Activated CD4-positive, CD25-positive, alpha-beta regulatory T cell treated with anti-CD3 and anti-CD28 coated beads, Interleukin-2, amount 50 U/mL, for 72 hours (primary cell): ENCODE measurements at regions not wholly inside any gene's neighbourhood (a gene's known extent, or its start where the extent isn't known, plus 50 kb on each side); places are given as distances from the start of the nearest gene placed in this dataset.
"Not testable (repeated sequence)": the region's sequence is repeated elsewhere in the genome, so short reads cannot be mapped to it uniquely, and the experiment has no call there.

Experiments
- DNase-seq: peaks from one replicate; pipeline ENCODE4 v3.0.0; 2021

GRCh38 chr3:158026236-158026635, 80.0 kb downstream of the SHOX2 start:
- no peak for DNase-seq

- not testable (repeated sequence) for DNase-seq
Measured at GRCh38 chr3:158019897-158020296, 86.3 kb downstream of the SHOX2 start.

- DNase-seq: no peak
Measured at GRCh38 chr3:158018462-158018861, 87.8 kb downstream of the SHOX2 start.

DNA sequence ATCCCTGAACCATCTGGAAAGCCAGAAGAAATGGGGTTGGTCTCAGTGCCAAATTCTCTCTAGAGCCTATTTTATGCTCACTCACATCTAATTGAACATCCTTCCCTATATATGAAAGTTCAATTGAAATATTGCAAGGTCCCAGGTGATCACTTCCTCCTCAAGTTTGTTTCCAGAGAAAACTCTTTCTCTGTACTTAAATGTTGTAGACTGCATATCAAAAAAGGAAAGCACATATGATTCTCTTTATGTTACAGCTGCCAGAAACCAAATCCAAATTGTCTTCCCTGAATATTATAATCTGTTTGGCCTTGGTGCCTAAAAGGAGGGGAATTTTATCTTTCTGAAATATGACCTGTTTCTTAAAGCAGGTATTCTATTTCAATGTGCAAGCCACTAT, 93.3 kb downstream of the SHOX2 start:
- no peak for DNase-seq

DNA sequence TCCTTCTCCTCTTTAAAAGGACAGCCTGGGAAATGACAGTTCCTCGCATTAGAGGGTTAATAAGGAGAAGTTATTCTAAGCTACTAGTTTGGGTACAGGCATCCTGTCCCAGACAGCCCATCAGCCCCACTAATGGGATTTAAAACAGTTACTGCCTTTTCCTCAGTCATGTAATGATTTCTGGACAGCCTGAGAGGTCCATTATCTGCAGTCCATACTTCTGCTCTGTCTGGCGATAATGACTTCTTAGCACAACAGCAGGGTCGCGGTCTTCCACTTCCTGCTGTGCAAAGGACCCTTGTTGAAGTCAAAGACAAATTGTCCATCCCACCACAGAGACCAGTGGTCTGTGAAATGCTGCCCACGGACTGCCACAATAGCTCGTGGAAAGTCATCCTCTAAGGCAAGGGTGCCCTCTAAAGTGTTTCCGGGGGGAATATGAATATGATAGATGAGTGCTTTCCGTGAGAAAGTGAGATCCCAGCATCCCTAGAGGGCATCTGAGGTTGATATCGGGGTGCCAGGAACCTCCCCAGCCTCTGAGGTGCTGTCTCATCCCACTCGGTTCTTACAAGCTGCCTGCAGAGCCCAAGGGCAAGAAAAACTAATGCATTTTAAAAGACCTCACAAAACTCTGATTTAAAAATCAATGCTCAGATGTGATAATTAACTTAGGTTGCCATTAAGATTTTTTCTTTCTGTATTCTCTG, 100.7 kb downstream of the SHOX2 start:
- no peak for DNase-seq

DNA sequence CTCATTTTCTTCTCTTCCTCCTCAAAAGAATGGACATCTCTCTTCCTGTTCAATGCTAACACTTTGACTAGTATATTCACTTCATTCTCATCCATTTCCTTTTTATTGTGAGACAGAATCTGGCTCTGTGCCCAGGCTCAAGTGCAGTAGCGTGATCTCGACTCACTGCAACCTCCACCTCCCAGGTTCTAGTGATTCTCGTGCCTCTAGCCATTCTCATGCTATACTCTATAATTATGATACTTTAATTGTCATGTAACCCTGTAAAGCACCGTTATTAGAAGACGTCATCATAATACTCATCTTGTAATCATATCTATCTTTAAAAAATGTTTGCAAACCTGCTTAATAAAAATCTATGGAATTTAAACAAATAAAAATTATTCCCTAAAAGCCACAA, 107.0 kb downstream of the SHOX2 start:
- DNase-seq: no peak

GRCh38 chr3:157982359-157982758, 123.9 kb downstream of the SHOX2 start:
- DNase-seq: no peak

DNA sequence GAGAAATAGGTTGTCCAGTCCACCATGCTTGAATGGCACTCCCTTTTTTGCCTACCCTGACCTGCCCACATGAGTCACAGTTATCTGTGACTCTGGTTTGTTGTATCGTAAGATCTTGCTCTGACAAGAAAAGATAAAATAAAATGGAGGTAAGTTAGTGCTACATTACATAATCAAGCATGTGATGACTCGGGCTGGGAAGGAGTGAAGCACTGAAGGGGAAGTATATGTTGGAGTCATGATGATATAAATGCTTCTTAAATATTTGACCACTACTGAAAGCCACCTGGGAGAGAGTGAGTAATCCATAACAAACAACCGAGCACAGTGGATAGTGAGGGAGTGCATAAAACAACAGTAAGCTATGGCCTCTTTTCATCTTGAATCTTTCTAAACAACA, 124.4 kb downstream of the SHOX2 start:
- DNase-seq: no peak

DNA sequence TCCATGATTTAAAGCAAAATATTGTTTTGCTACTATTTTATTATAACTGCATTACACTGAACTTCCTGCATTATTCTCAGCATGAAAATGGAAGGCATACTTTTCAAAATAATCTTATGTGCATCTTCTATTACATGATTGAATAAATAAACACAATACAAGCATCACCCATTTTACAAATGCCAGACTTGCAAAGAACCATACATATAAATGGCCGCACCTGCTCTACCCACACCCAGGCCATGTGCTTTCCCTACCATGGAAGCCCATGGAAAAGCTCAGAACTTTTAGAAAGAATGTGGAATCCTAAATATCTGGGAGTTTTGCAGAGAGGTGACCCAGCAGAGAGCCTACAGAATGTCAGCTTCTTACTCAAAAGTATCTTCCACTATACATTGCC, 127.2 kb downstream of the SHOX2 start:
- DNase-seq: no peak

DNA sequence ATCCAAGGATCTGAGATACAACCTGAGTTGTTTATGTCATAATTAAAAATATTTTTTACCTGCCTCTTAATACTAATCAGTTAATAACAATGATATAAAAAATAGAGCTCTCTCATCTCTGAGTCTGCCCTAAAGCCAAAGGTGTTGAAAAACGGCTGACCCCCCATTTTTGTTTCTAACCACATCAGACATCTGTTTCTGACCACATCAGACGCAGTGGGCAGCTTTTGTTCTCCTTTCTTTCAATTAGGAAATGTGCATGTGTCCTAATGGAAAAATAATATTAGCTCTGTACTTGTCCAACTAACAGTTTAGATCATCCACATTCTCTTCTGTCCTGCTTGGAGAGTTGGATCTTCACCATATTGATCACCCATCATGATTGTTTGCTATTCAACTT, 144.6 kb downstream of the SHOX2 start:
- no peak for DNase-seq

DNA sequence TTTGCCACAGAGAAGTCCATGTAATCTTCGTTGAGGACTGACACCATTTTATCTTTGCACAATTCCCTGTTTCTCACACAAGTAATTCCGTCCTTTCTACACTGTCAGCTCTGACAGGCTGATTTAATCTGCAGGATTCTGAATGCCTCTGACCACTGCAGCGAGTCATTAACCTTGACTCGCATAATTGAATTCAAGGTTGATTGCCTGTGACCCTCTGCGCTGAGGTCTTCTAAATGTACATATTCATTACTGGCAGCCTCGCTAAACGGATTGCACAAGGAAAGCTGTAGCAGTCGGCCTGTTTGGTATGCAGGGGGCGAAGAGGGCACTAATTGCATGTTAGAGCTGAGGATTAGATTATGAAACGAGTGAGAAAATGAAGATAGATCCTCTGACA, 147.8 kb downstream of the SHOX2 start:
- DNase-seq: no peak

DNA sequence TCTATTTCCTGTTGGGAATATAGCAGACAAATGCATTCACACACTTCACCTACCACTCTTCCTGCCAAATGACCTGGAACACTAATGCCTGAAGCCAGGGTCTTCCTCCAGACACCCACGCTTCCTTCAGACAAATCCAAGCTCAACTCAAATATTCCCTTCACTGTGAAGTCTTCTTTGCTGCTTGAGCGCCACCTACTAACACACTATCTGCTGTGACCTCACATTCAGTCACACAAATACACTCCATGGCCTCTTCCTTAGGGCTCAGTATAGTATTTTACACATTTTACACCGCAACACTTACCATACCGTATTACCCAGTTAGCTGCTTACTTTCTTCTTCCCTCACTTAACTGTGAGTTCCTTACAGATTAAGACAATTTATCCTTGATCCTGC, 149.4 kb downstream of the SHOX2 start:
- DNase-seq: no peak

GRCh38 chr3:157956176-157956575, 150.0 kb downstream of the SHOX2 start:
- no peak for DNase-seq

- DNase-seq: no peak
Measured at GRCh38 chr3:157953565-157953964, 152.7 kb downstream of the SHOX2 start.

DNA sequence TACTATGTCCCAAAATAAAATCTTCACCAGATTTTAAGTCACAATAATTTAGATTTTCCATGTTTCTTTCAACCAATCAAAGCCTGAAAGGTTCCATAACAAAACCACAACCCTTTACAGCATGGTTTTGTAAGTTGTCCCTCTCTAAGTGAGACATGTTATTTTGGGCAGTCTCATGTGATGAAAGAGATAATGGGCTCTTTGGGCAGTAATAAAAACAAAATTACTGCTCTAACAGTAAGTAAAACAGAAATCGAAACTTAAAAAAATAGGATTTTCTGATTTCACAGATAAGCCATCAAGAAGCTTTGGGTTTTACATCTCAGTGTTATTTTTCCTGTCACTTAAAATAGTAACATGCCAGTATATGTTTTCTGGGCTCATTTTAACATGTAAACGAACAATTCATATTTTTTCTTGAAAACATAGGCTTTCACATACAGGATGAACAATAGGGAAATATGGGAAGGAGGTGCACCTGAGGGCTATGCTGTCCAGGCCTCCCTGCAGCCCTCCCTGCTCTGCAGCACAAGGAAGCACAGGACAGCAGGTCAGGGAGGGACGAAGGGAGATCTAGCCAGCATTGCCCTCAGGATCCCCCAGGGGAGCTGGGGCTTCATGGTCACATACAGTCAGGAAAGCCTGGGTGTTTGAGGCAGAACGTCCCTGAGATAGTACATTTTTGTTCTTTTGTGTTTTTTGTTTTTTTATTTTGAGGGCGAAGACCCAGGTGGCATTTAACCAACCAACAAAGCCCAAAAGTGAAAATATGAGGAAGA, 157.4 kb downstream of the SHOX2 start:
- no peak for DNase-seq

- no peak for DNase-seq
Measured at GRCh38 chr3:157939166-157939565, 167.1 kb downstream of the SHOX2 start.

GRCh38 chr3:157938154-157938779, 168.0 kb downstream of the SHOX2 start:
- no peak for DNase-seq

- DNase-seq: no peak
Measured at GRCh38 chr3:157931517-157931916, 174.7 kb downstream of the SHOX2 start.

- no peak for DNase-seq
Measured at GRCh38 chr3:157930000-157930780, 176.0 kb downstream of the SHOX2 start.

- DNase-seq: no peak
Measured at GRCh38 chr3:157926822-157927221, 179.4 kb downstream of the SHOX2 start.

- no peak for DNase-seq
Measured at GRCh38 chr3:157922614-157923013, 183.6 kb downstream of the SHOX2 start.

GRCh38 chr3:157921811-157922210, 184.4 kb downstream of the SHOX2 start:
- DNase-seq: no peak
